Loucy (cell line): ENCODE measurements at regions not wholly inside any gene's neighbourhood (a gene's known extent, or its start where the extent isn't known, plus 50 kb on each side); places are given as distances from the start of the nearest gene placed in this dataset.

Experiments
- H2AFZ ChIP-seq: fragments of 200-600 bp; sonication (generic); 2 replicates; pipeline ENCODE4 v1.6.0; 2016; ENCODE audit warnings: antibody characterized with exemption, mild to moderate bottlenecking, low read length, moderate library complexity
- H3F3A ChIP-seq: fragments of 200-600 bp; 2 replicates; pipeline ENCODE4 v1.6.0; 2016; ENCODE audit warnings: antibody characterized with exemption, low read depth, mild to moderate bottlenecking
- H3K27me3 ChIP-seq: fragments of 200-600 bp; sonication (generic); 2 replicates; pipeline ENCODE4 v1.6.1; 2014; ENCODE audit warnings: low read length, mild to moderate bottlenecking; ENCODE audit not compliant: insufficient read depth, poor library complexity, severe bottlenecking
- H3K36me3 ChIP-seq: fragments of 200-600 bp; sonication (generic); 2 replicates; pipeline ENCODE4 v1.6.1; 2016; ENCODE audit warnings: low read length; ENCODE audit not compliant: insufficient read depth
- H3K4me1 ChIP-seq: fragments of 200-600 bp; sonication (generic); 2 replicates; pipeline ENCODE4 v1.5.1; 2014; ENCODE audit warnings: low read length, mild to moderate bottlenecking; ENCODE audit not compliant: insufficient read depth, poor library complexity, severe bottlenecking
- H3K4me2 ChIP-seq: fragments of 200-600 bp; sonication (generic); 2 replicates; pipeline ENCODE4 v1.6.0; 2014; ENCODE audit warnings: antibody characterized with exemption, low read length, low read depth, mild to moderate bottlenecking; ENCODE audit not compliant: poor library complexity, severe bottlenecking
- H3K4me3 ChIP-seq: fragments of 200-600 bp; sonication (generic); 2 replicates; pipeline ENCODE4 v1.5.1; 2014; ENCODE audit warnings: low read length, mild to moderate bottlenecking, mixed read lengths; ENCODE audit not compliant: poor library complexity, severe bottlenecking
- H3K79me2 ChIP-seq: fragments of 200-600 bp; sonication (generic); 2 replicates; pipeline ENCODE4 v1.6.1; 2014; ENCODE audit warnings: low read length; ENCODE audit not compliant: insufficient read depth
- H3K9ac ChIP-seq: fragments of 200-600 bp; sonication (generic); 2 replicates; pipeline ENCODE4 v1.6.0; 2014; ENCODE audit warnings: mild to moderate bottlenecking, low read depth, low read length, moderate library complexity; ENCODE audit not compliant: poor library complexity, severe bottlenecking
- H3K9me2 ChIP-seq: fragments of 200-600 bp; sonication (generic); replicated peaks from 2 replicates; pipeline ENCODE4 v1.6.1; 2016; ENCODE audit warnings: low read depth, low read length, mixed read lengths
- H3K9me3 ChIP-seq: fragments of 200-600 bp; sonication (generic); 2 replicates; pipeline ENCODE4 v1.6.1; 2014; ENCODE audit warnings: mild to moderate bottlenecking, antibody characterized with exemption, low read length, low read depth; ENCODE audit not compliant: insufficient read depth
- H4K20me1 ChIP-seq: fragments of 200-600 bp; sonication (generic); 2 replicates; pipeline ENCODE4 v1.6.0; 2014; ENCODE audit warnings: antibody characterized with exemption, low read length, mild to moderate bottlenecking; ENCODE audit not compliant: insufficient read depth, poor library complexity, severe bottlenecking
- CTCF ChIP-seq: fragments of 200-600 bp; sonication (generic); conservative IDR thresholded peaks from 2 replicates; pipeline ENCODE4 v1.5.1; 2014; ENCODE audit warnings: mild to moderate bottlenecking, antibody characterized with exemption, low read length
- EZH2phosphoT487 ChIP-seq: fragments of 200-600 bp; IDR thresholded peaks from 2 replicates; pipeline ENCODE4 v1.6.1; 2018; ENCODE audit warnings: antibody characterized with exemption, mild to moderate bottlenecking, moderate library complexity, borderline replicate concordance

DNA sequence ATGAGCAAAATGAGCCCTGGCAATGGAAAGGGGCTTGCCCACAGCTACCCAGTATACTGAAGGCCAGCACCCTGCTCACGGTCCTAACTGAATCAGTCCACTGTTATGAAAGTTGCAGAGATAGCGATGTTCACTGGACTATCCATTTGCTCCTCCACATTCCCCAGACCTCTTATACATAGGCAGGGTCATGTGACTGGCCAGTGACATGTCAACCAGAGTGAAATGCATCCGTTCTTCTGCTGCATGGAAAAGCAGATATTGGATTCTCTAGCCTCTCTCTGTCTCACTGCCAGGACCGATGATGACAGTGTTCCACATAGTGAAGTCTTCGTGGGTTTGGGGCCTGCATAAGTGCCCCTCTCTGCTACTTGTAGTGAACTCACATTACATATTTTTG, 503.4 kb downstream of the RPS24 start:
- Histone ChIP-seq H3K9me3 (no peaks in the 10 kb centered on the region), H3K36me3 (no peaks in the 10 kb centered on the region), H3K4me1 (peaks cover 11% of the 10 kb centered on the region), H2AFZ (no peak overlapping the region), H3K9me2 (no peaks in the 10 kb centered on the region), H3K4me2 (no peak overlapping the region), H3K9ac (no peak overlapping the region), H3K79me2 (no peaks in the 10 kb centered on the region), H4K20me1 (no peaks in the 10 kb centered on the region), H3K27me3 (no peaks in the 10 kb centered on the region), H3F3A (no peaks in the 10 kb centered on the region), H3K4me3 (no peak overlapping the region)
- TF ChIP-seq EZH2phosphoT487 (no peak), CTCF (no peak)

DNA sequence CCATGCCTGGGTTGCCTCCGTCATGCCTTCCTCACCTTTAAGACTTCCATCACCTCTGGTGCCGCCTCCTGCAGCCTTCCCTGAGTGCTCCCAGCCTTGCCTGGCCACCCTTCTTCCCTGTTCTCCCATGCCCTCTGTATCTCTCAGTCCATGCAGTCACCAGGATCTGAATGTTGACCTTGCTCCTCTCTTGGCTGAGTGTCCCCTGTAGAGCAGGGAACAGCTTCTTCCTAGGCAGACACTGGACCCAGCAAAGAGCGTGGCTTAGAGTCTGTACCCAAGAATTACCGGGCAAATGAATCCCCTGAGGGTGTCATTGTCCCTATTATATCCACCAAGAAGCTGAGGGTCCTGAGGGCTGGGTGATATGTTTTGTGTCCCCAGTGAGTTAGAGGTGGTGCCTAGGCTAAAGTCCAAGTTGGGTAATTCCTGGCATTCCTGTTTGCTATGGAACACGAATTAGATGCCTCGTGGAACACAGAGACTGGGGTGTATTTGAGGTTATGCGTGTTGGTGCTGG, 505.6 kb downstream of the RPS24 start:
- Histone ChIP-seq H3K27me3 (no peaks in the 10 kb centered on the region), H3K9ac (no peak overlapping the region), H3K4me2 (no peak overlapping the region)

GRCh38 chr10:78540355-78541076, 506.9 kb downstream of the RPS24 start:
- Histone ChIP-seq H3K27me3 (no peaks in the 10 kb centered on the region), H3K79me2 (no peaks in the 10 kb centered on the region), H3K4me3 (no peak overlapping the region), H3K9me2 (no peaks in the 10 kb centered on the region), H3F3A (no peaks in the 10 kb centered on the region), H3K4me2 (no peak overlapping the region), H2AFZ (no peak overlapping the region), H4K20me1 (no peaks in the 10 kb centered on the region), H3K9me3 (no peaks in the 10 kb centered on the region), H3K9ac (no peak overlapping the region), H3K36me3 (no peaks in the 10 kb centered on the region), H3K4me1 (peaks cover 15% of the 10 kb centered on the region)
- no peak for TF ChIP-seq EZH2phosphoT487
- no peak for TF ChIP-seq CTCF

More for the DNA sequence above, 505.6 kb downstream of the RPS24 start:
- H4K20me1 ChIP-seq = no peaks in the 10 kb centered on the region
- H3K9me2 ChIP-seq = no peaks in the 10 kb centered on the region
- H2AFZ ChIP-seq = no peak overlapping the region
- peaks cover 15% of the 10 kb centered on the region for H3K4me1 ChIP-seq
- no peak overlapping the region for H3K4me3 ChIP-seq
- no peaks in the 10 kb centered on the region for H3F3A ChIP-seq
- no peaks in the 10 kb centered on the region for H3K79me2 ChIP-seq
- TF ChIP-seq CTCF (no peak), EZH2phosphoT487 (no peak)
- no peaks in the 10 kb centered on the region for H3K36me3 ChIP-seq
- no peaks in the 10 kb centered on the region for H3K9me3 ChIP-seq
